HG02870 (cell line): ENCODE measurements at regions not wholly inside any gene's neighbourhood (a gene's known extent, or its start where the extent isn't known, plus 50 kb on each side); places are given as distances from the start of the nearest gene placed in this dataset.

ENCODE experiments used
- ATAC-seq: cut with Tn5 transposase; IDR thresholded peaks from one replicate; pipeline ENCODE4 v1.9.1; 2021; ENCODE audit warnings: mild to moderate bottlenecking, moderate library complexity; ENCODE audit not compliant: unreplicated experiment

DNA sequence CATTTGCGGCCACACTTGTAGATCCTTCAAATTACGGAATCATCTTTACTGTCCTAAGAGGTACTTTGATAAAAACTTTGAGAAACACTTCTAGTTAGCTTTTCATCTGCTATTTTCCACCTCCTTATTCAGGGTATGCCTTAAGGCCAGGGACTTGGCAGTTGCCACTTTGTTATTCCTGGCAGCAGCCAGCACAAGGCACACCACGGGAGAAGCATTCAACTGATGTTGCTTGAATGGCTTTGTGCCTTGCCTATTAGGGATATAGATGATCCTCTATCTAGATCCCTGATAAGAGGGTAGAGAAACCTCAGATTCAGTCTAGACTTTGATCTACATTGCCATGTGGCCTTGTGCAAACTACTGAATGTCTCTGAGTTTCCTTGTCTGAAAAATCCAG lies 70.3 kb upstream of the EPHA4 start:
- no peak for ATAC-seq

- ATAC-seq, result no peak
These were observed 69.2 kb upstream of the EPHA4 start for GRCh38 chr2:221641181-221641871.

DNA sequence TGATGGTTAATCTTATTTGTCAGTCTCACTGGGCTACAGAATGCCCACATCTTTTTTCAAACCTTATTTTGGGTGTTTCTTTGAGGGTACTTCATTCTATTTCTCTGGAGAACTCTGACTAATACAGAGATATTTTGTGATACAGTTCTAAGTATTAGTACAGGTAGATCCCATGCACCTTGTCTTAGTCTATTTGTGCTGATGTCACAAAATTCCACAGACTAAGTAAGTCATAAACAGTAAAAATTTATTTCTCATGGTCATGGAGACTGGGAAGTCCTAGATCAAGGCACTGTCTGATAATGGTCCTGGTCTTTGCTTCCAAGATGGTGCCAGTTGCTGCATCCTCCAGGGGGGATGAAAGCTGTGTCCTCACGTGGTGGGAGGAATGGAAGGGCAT lies 68.6 kb upstream of the EPHA4 start:
- no peak for ATAC-seq

DNA sequence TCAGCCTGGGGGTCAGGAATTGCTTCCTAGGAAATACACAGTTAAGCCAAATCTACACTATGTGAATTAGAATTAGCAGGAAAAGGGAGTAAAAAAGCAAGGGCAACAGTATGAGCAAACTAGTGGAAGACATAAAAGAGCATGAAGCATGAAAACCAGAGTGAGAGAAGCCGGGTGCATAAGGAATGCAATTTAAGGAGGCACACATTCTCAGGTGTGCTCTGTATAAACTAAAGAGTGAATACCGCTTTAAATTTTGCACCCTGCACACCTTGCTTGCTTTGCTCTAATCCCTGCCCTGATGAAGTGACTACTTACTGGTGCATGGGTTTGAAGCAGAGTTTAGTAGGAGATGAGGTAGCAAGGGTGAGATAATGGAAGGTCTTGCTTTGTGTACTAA lies 65.7 kb upstream of the EPHA4 start:
- no peak for ATAC-seq

- ATAC-seq, result no peak
These were observed 63.8 kb upstream of the EPHA4 start for GRCh38 chr2:221635949-221636348.

DNA sequence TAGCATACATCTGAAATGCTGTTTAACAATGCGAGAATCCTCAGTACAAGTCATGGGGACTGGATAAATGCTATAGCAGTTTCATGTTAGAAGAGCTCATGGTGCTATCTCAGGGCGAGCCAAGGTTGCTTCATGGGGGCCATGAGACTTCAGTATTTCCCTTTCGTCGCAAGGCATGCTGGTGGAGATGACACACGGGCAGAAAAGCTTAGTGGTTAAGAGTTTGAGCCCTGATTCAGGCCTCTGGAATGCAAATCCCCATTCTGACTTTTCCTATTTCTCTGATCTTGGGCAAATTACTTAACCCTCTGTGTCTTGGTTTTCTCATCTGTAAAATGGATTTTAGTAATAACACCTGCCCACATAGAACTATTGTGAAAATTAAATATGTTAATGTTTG lies 57.4 kb upstream of the EPHA4 start:
- ATAC-seq, result no peak

- ATAC-seq, result no peak
These were observed 52.4 kb upstream of the EPHA4 start for GRCh38 chr2:221624475-221624874.
